Right ventricle myocardium inferior (tissue), 1 donor: ENCODE measurements at regions not wholly inside any gene's neighbourhood (a gene's known extent, or its start where the extent isn't known, plus 50 kb on each side); places are given as distances from the start of the nearest gene placed in this dataset.
"Not testable (repeated sequence)": the region's sequence is repeated elsewhere in the genome, so short reads cannot be mapped to it uniquely, and the experiment has no call there.

ENCODE experiments used
- ATAC-seq: fragments of 200-7000 bp; cut with Tn5 transposase; one replicate; pipeline ENCODE4 v1.9.1; 2020; ENCODE audit warnings: mild to moderate bottlenecking, moderate library complexity
- DNase-seq: peaks from one replicate; pipeline ENCODE4 v3.0.0; 2021; ENCODE audit errors: missing footprints
- intact Hi-C: fragments of 100-400 bp; cut with DNase I; formaldehyde crosslinking; loops from one replicate; pipeline ENCODE4 v1.11.0; 2022
- donor health status: DM: no; HTN: yes; CAD: no; lungs with severe emphysema.

DNA sequence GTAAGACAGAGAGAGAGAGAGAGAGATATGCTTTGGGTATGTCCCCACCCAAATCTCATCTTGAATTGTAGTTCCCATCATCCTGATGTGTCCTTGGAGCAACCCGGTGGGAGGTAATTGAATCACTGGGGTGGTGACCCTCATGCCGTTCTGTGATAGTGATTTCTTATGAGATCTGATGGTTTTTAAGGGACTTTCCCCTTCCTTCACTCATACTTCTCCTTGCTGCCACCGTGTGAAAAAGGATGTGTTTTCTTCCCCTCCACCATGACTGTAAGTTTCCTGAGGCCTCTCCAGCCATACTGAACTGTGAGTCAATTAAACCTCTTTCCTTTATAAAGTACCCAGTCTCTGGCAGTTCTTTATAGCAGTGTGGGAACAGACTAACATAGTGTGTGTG lies 60.3 kb downstream of the EOMES start:
- intact Hi-C loops = no loop called here
- ATAC-seq (no peak), DNase-seq (no peak)

DNA sequence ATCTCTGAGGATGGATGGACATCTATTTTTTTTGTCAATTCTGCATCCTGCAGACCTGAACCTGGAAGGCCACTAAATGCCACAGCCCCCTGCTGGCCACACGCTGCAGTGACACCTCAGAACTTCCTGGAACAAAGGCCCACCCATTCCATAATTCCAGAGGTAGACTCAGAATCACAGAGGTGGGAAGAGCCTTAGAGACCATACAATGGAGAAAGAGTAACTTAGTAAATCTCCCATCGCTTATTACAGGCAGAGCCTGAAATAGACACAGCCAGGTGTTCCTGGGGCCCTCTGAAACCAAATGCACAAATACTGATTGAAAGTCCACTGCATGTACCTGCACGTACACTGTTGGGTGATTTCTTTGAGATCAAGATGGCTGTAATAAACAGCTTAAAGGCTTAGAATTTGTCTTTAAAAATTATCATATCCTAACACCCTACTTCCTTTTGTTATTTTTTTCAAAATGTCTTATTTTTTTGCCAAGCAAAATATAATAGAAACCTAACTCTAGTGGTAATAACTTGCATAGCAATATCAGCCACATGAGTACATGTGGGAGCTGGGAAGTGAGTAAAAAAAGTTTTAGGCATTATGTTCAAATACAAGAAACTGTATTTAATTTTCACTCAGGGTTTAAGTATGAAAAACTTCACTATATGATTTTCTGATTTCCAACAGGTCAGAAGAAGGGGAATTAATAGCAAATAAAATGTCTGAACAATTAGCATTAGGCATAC lies 62.7 kb downstream of the EOMES start:
- peak; percentile 65 for DNase-seq
- peak; percentile 56 for ATAC-seq
- intact Hi-C loops = loop anchor here (10.0 kb wide), 2 partner anchors 115 to 295 kb away; partner anchors contain the start of gene NEK10

DNA sequence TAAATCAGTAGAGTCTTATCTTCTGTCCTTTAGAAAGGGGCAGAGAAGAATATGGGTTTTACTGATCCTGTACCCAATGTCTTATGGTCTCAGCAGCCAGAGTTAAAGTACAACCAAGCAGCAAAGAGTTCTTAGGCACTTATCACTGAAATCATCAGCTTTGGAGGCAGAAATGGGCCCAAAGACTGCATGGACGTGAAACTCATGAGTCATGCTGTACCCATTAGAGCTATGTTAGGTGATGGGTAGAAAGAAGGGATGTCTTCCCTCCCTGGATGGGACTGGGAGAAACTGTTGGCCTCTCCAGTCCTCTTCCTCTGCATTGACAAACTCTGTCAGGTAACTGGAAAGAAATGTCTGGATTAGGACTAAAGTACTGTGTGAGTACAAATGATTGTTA lies 63.4 kb downstream of the EOMES start:
- no peak for ATAC-seq
- intact Hi-C loops = loop anchor here (10.0 kb wide), 2 partner anchors 114 to 294 kb away; partner anchors contain the start of gene NEK10

DNA sequence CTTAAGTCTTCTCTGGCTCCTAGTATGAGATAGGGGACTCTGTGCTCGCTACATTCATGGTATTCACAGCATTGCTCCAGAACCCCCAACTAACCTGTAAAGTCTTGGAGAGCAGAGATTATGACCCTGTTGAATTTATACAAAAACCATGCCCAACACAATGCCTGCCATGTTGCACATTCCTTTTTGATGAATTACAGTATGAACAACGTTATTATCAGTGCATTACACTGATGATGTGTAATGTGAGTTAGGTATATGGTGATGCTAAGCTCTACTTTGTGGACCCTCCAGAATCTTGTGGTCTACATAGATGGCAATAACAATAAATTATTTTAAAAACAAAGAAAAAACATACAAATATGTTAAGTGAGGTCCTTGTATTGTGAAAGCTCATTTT lies 64.3 kb downstream of the EOMES start:
- no peak for DNase-seq
- ATAC-seq = no peak
- intact Hi-C loops = loop anchor here (10.0 kb wide), 2 partner anchors 113 to 293 kb away; partner anchors contain the start of gene NEK10

More for the DNA sequence above, 63.4 kb downstream of the EOMES start:
- DNase-seq = no peak

DNA sequence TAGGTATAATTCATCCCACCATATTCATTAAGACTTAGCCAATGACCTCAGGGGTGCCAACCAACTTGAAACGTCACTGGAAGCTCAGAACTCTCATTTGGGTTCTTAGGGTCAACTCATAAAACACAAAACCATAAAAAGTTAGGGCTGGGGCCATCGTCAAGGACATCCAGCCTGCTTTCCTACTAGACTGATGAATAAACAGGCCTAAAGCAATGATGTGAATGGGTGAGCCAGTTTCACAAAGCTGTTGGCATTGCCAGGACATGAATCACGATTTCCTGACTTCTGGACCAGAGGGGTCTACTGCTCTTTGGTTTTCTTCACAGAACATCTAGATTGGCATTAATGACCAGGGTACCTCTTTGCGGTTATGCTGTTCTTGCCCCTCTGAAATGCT lies 64.7 kb downstream of the EOMES start:
- no peak for ATAC-seq
- DNase-seq = no peak
- intact Hi-C loops = loop anchor here (10.0 kb wide), 2 partner anchors 113 to 293 kb away; partner anchors contain the start of gene NEK10

DNA sequence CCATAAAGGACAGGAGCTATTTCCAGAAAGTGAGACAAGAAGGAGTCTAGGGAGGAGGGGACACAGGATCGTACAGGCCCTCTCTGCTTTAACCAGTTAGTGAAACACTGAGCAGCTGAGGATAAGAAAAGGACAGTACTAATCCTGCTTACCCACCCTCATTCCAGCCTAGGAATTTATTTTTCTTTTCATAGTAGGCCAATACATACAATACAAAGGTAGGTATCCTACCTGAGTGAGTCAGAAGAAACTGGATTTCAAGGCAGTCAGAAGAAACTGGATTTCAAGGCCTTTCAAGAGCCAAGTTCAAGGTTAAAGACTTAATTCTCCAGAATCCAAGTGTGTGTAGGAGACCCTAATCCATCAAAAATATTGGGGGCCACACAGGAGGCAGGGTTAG lies 65.3 kb downstream of the EOMES start:
- DNase-seq = no peak
- intact Hi-C loops = loop anchor here (10.0 kb wide), 2 partner anchors 112 to 292 kb away; partner anchors contain the start of gene NEK10

DNA sequence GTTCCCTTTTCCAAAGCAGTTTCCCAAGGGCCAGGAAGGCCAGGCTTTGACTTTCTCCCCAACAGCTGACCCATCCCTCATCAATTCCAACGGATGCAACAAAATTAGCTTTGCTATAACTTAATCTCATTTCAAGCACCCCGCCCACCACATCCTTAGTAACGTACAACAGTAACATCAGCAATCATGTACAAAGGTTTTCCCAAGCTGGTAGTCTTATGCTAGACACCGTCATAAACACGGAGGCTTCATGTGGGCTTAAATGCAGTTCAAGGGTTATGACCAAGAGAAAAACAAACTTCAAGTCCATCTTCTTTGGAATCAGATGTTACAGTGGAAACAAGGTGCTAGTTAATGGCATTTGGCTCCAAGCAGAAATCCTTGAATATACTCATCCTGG lies 66.6 kb downstream of the EOMES start:
- DNase-seq = no peak
- ATAC-seq = no peak
- intact Hi-C loops = loop anchor here (10.0 kb wide), 2 partner anchors 111 to 291 kb away; partner anchors contain the start of gene NEK10

More for the DNA sequence above, 65.3 kb downstream of the EOMES start:
- ATAC-seq = no peak

DNA sequence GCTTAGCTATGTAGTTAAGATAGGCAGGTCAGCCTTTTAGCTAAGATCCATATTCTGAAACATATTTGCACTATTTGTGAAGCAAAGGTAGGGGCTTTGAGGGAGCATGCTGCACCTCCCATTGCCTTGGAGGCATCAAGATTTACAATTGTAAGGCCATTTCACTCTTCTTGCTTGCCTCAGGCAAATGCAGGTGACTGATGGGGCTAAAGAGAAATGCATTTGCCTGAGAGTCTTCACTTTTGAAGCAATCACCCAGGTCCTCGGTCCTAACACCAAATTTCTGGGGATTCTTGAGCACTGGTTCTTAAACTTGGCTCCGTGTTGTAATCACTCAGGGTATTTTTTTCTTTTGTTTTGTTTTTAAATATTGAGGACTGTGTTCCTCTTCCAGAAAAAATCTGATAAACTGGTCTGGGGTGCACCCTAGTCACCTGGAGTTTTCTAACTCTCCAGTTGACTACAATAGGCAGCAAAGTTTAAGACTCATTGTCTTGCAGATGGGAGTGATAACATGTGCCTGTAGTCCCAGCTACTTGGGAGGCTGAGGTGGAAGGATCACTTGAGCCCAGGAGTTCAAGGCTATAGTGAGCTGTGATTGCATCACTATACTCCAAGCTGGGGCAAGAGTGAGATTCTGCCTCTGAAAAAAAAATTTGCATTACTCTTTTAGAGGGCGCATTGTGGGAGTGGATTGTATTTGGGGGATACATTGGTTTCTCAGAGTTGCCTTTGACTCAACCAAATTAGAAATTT lies 68.1 kb downstream of the EOMES start:
- DNase-seq = no peak
- ATAC-seq = no peak
- intact Hi-C loops = loop anchor here (10.0 kb wide), 2 partner anchors 109 to 289 kb away; partner anchors contain the start of gene NEK10

DNA sequence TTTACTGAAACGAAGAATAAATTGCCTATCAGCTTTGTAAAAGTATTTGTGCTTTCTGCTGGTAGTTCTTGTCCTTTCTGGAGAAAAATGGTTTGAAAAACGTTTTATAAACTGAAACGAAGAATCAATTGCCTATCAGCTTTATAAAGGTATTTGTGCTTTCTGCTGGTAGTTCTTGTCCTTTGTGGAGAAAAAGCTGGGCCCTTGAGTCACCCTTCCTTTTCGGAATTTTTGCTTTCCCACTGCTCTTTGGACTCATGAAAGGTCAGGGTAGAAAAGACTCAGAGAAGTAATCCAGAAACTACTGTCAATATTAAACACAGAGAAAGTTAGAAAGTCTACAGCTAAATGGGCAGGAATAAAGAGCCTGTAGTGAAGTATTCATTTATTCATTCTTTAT lies 72.8 kb downstream of the EOMES start:
- DNase-seq (no peak), ATAC-seq (no peak)
- intact Hi-C loops = no loop called here

DNA sequence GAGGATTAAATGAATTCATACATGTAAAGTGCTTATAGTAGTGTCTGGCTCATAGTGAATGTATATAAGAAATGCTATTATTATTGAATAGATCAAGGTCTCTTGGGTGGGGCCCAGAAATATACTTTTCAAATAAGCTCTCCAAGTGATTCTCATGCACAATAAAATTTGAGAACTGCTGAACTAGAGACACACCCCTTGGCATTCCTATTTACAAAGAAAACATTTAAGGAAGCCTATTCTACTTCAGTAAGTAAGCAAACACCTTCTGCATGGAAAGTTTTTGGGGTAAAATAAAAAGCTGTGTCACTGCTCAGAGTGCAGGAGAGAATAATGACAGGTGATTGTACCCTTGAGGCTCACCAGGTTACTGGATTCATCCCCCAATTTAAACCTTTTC lies 75.2 kb downstream of the EOMES start:
- ATAC-seq (no peak), DNase-seq (no peak)
- intact Hi-C loops = no loop called here

DNA sequence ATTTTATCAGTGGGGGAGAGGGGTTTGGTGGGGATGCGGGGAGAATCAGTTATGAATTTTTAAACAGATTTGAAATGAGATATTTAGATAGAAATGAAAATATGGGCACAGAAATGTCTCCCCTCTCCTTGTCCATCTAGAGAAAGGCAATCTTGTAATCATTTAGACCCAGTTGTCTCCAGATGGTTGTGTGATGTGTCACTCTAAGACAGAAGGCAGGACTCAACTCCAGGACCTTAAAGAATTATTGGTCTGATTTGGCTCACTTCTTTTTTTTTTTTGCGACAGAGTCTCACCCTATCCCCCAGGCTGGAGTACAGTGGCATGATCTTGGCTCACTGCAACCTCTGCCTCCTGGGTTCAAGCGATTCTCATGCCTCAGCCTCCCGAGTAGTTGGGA lies 77.2 kb downstream of the EOMES start:
- no peak for ATAC-seq
- DNase-seq = no peak
- intact Hi-C loops = no loop called here

DNA sequence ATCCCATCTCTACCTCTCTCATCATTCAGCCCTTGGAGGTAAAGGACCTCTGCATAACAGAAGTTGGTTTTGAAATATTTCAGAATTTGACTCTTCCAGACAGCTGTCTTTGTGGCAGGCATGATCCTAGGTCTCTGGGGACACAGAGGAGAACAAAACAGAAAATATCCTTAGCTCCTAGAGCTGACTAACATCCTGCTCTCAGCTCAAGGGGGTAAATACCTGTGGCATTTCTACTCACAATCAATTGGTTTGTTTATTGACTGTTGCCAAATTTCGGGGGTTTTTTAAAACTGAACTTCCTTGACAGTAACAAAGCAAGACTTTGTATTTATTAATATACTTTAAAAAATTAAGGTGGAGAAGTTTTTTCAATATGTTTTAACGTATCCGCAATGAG lies 78.8 kb downstream of the EOMES start:
- DNase-seq = no peak
- ATAC-seq = no peak
- intact Hi-C loops = no loop called here

DNA sequence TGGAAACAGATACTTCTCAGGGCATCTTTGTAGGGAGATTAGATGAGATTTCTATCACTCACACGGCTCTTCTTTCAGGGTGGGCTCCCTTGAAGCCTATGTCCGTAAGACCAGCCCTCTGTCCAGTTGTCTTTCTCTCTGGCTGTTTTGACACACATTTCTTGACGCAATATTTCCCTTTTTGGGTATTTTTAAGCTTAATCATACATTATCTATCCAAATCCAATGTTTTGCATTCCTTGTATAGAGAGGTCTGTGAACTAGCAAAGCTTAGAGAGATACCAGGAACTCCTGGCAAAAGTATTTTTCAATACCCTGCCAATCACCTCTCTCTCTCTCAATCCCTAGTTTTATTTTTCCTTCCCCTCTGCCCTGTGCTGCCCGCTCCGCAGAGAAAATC lies 79.3 kb downstream of the EOMES start:
- ATAC-seq = no peak
- intact Hi-C loops = no loop called here
- DNase-seq = no peak

DNA sequence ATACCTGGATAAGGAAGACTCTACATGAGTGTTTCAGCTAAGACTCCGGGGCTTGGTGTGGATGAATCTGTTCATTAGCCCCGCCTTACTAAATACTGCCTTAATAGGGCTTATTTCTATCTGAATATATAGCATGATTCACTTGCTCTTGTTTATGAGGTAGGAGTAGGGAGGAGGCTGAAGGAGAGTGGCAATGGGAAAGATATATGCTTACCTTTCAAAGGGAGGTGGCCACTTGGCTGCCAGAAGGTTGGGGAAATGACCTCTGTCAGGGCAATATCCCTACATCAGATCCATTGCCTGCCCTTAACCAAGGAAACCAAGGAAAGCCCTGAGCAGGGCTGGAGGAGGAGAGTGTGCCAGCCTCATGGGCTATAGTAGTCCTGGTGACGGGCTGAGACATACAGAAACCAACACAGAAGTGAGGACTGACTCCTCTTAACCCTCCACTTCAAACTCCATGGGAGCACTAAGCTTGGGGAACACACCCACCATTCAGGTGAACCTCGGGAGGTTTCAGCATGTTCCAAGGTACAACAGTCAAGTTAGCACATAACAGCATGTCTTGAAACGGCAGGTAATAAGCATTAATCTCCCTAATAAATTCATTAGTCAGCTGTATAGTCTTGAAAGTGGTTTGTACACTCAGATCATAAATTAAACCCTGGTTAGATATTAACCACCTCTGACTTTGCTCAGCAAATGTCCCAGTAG lies 80.1 kb downstream of the EOMES start:
- DNase-seq = no peak
- intact Hi-C loops = no loop called here
- no peak for ATAC-seq

DNA sequence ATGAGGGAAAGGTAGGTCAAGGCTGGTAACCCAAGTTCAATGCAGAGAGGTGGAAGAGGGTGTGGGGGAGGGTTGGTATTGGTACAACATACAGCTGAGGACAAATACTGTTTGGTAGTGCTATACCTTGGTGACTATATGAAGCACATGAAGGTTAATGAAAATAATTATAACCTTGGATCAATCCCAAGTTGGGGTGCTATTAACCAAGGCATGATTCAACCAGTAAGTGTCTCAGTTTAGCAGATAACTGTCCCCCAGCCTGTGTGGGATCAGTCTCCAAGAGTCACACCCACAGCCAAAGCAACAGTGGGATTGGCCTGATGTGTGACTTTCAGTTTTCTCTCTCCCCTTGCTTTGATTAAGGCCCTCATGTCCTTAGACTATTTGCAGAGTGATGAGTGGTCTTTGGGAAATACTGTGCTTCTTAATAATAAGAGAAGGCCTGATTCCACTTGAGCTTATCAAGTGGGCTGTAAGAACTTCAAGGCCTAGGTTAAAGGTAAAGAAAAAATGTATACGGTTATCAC lies 80.8 kb downstream of the EOMES start:
- ATAC-seq (no peak), DNase-seq (no peak)
- intact Hi-C loops = no loop called here

DNA sequence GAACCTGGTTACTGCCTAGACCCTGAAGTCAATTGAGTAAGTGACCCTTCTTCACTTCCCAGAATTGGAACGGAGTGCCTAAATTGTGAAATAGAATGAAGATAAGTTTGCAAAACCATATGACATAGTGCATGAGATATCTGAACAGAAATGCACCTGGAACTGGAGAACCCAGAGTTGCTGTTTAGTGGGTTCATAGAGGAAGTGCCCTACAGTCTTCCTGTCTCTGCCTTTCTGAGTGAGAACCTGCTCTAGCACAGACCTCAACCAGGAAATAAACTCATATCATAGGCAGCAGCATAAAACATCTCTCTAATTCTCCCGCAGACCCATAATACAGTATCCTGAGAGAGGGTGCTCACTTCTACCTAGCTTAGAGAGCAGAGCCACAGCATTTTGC lies 82.9 kb downstream of the EOMES start:
- intact Hi-C loops = no loop called here
- ATAC-seq = no peak
- no peak for DNase-seq

DNA sequence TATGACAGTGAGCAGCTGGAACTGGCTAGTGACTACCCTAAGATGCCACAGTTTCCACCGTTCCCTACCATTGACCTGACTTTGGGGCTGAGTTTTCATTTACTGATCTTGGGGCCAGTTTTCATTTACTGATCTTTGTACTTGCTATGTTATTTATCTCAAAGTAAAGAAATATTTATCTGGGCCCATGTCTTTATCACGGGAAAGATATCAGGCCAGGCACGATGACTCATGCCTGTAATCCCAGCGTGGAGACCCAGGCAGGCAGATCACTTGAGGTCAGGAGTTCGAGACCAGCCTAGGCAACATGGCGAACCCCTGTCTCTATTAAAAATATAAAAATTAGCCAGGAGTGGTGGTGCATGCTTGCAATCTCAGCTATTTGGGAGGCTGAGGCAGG lies 83.5 kb downstream of the EOMES start:
- ATAC-seq (no peak), DNase-seq (no peak)
- intact Hi-C loops = no loop called here

DNA sequence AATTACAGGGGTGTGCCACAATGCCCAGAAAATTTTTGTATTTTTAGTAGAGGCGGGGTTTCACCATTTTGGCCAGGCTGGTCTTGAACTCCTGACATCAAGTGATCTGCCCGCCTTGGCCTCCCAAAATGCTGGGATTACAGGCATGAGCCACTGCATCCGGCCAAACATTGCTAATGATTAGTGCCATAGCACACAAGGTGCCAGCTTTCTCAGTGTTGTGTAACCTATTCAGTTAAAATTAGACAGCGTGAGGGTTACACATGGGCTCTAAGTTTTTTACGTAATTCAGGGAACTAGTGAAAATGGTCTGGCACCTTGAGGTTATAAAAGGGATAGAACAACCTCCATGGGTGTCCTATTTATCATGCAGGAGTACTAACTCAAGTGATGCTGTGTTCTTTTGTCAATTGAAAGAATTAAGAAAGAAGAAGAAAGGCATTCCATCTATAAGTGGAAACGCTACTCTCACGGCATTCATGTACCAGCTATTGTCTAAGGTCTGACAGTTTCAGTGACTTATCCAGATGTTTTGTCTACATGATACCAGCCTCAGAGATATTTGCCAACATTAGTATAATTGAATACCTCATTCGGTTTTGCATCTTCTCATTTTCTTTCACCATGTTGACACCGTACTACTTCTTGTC lies 84.7 kb downstream of the EOMES start:
- ATAC-seq = no peak
- intact Hi-C loops = no loop called here
- no peak for DNase-seq

DNA sequence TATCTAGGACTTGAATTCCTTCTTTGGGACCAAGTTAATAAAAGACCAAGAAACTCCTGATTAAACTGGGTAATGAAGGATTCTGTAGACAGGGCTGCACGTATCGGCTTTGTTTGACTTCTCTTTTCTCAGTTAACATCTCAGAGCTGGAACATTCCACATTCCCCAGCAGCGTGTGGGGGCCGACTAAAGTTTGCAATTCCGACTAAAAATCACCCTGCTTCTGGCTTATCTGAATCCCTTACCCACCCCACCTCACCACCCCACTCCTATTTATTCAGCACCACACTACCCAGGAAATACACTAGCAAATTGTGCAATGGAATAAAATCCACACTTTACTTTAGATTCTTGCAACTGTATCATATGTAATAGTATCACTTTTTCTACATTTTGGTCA lies 87.1 kb downstream of the EOMES start:
- intact Hi-C loops, DNase-seq, ATAC-seq: not testable (repeated sequence)
